Thyroid gland (tissue), 4 donors: ENCODE measurements at regions not wholly inside any gene's neighbourhood (a gene's known extent, or its start where the extent isn't known, plus 50 kb on each side); places are given as distances from the start of the nearest gene placed in this dataset.

Source experiments
- POLR2A ChIP-seq, 2 donors: fragments of 450-650 bp; IDR thresholded peaks; one replicate each; pipeline ENCODE4 v1.6.1; 2017; ENCODE audit warnings: antibody characterized with exemption in 2 of 2, mild to moderate bottlenecking in 2 of 2, moderate library complexity in 1 of 2
- TF ChIP-seq, protein P1 (sequence below), 6 experiments: fragments of 200-600 bp in 3 of 6; fragments of 450-650 bp in 3 of 6; sonication (generic) in 3 of 6; IDR thresholded peaks; one replicate each; pipeline ENCODE4 v1.5.1; 2016 to 2019; ENCODE audit warnings: antibody characterized with exemption in 6 of 6, mild to moderate bottlenecking in 2 of 6, inconsistent platforms in 1 of 6, moderate library complexity in 1 of 6

DNA sequence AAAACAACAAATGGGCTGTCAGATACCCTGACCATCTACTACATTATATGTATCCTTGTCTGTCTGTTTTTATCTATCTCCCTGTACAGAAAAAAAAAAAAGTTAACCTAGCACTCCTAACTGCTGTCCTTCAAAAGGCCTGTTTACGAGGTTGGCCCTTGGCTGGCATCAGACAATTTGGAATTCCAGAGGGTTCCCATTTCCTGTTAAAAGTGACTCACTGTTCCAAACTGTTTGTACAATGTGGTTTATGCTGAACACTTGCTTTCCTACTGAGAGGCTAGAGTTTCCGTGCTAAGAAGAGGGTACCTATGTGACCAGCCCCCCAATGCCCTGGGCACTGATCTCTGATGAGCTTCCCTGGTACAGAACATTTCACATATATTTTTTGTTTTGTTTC lies 65.9 kb upstream of the HMGXB4 start:
- no peak for TF ChIP-seq POLR2A (IDR thresholded peaks at IDR 0.05)
- TF ChIP-seq, protein P1, sequence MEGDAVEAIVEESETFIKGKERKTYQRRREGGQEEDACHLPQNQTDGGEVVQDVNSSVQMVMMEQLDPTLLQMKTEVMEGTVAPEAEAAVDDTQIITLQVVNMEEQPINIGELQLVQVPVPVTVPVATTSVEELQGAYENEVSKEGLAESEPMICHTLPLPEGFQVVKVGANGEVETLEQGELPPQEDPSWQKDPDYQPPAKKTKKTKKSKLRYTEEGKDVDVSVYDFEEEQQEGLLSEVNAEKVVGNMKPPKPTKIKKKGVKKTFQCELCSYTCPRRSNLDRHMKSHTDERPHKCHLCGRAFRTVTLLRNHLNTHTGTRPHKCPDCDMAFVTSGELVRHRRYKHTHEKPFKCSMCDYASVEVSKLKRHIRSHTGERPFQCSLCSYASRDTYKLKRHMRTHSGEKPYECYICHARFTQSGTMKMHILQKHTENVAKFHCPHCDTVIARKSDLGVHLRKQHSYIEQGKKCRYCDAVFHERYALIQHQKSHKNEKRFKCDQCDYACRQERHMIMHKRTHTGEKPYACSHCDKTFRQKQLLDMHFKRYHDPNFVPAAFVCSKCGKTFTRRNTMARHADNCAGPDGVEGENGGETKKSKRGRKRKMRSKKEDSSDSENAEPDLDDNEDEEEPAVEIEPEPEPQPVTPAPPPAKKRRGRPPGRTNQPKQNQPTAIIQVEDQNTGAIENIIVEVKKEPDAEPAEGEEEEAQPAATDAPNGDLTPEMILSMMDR (IDR thresholded peaks at IDR 0.05), result no peak
